HEK293 (cell line): ENCODE measurements at regions not wholly inside any gene's neighbourhood (a gene's known extent, or its start where the extent isn't known, plus 50 kb on each side); places are given as distances from the start of the nearest gene placed in this dataset.
A peak's percentile ranks its signal among the peaks of the same experiment; 100 is the strongest.

Experiments
- CTCF ChIA-PET: fragments of 350-600 bp; formaldehyde crosslinking; extraction: SDS; loops from one replicate; lab custom pipeline; 2021; ENCODE audit warnings: antibody characterized with exemption; lab: Yijun Ruan, JAX
- POLR2A ChIA-PET: fragments of 300-600 bp; formaldehyde crosslinking; extraction: SDS; loops from one replicate; lab custom pipeline; 2020; ENCODE audit warnings: antibody characterized with exemption, inconsistent platforms; lab: Yijun Ruan, JAX
- H3K27ac ChIP-seq: fragments of 200-500 bp; sonication (Bioruptor generic); 2 replicates; pipeline ENCODE4 v1.5.1; 2014; ENCODE audit warnings: low read depth, low read length, control low read depth, inconsistent platforms; ENCODE audit errors: extremely low read depth
- H3K36me3 ChIP-seq, 2 experiments: fragments of 200-500 bp in 1 of 2; sonication (Bioruptor generic) in 1 of 2; 1 replicate in 1 of 2; 2 replicates in 1 of 2; pipeline ENCODE4 v1.5.1; 2014 to 2017; ENCODE audit warnings: inconsistent platforms in 2 of 2, low read length in 2 of 2; ENCODE audit not compliant: control insufficient read depth in 2 of 2, insufficient read depth in 1 of 2
- H3K4me1 ChIP-seq: fragments of 200-500 bp; sonication (Bioruptor generic); 2 replicates; pipeline ENCODE4 v1.5.1; 2014; ENCODE audit warnings: mild to moderate bottlenecking, low read length, inconsistent platforms; ENCODE audit not compliant: control insufficient read depth, insufficient read depth
- H3K4me3 ChIP-seq: 2 replicates; pipeline ENCODE4 v1.5.1; 2011; ENCODE audit warnings: low read depth, mild to moderate bottlenecking, control low read depth, low read length, moderate library complexity
- H3K9me3 ChIP-seq: fragments of 200-500 bp; sonication (Bioruptor generic); 2 replicates; pipeline ENCODE4 v1.5.1; 2014; ENCODE audit warnings: low read depth, low read length, inconsistent platforms; ENCODE audit not compliant: control insufficient read depth, insufficient read depth
- GLIS1 ChIP-seq: fragments of 450-650 bp; formaldehyde crosslinking; IDR thresholded peaks from 2 replicates; pipeline ENCODE4 v1.5.1; 2016; ENCODE audit warnings: missing biosample characterization, missing genetic modification characterization
- HOXC10 ChIP-seq: sonication (generic); formaldehyde crosslinking; IDR thresholded peaks from 2 replicates; pipeline ENCODE4 v1.8.1; 2023; ENCODE audit warnings: mild to moderate bottlenecking, missing genetic modification reagents
- MYNN ChIP-seq: fragments of 450-650 bp; formaldehyde crosslinking; IDR thresholded peaks from 2 replicates; pipeline ENCODE4 v1.5.1; 2016; ENCODE audit warnings: missing biosample characterization, missing genetic modification characterization, borderline replicate concordance
- RBAK ChIP-seq: fragments of 450-650 bp; formaldehyde crosslinking; IDR thresholded peaks from 2 replicates; pipeline ENCODE4 v1.5.1; 2016; ENCODE audit warnings: missing biosample characterization, missing genetic modification characterization
- SP2 ChIP-seq: fragments of 450-650 bp; formaldehyde crosslinking; IDR thresholded peaks from 2 replicates; pipeline ENCODE4 v1.5.1; 2016; ENCODE audit warnings: missing biosample characterization, missing genetic modification characterization
- TRIM28 ChIP-seq: IDR thresholded peaks from 2 replicates; pipeline ENCODE4 v1.6.1; 2011; ENCODE audit warnings: low read length, control low read depth, borderline replicate concordance
- ZBTB7A ChIP-seq: fragments of 450-650 bp; formaldehyde crosslinking; IDR thresholded peaks from 2 replicates; pipeline ENCODE4 v1.5.1; 2016; ENCODE audit warnings: low read depth, missing biosample characterization, missing genetic modification characterization
- ZFP3 ChIP-seq: fragments of 450-650 bp; formaldehyde crosslinking; IDR thresholded peaks from 2 replicates; pipeline ENCODE4 v1.5.1; 2016; ENCODE audit warnings: low read depth, missing biosample characterization, missing genetic modification characterization
- ZFP69B ChIP-seq: fragments of 450-650 bp; formaldehyde crosslinking; IDR thresholded peaks from 2 replicates; pipeline ENCODE4 v1.5.1; 2016; ENCODE audit warnings: missing biosample characterization, missing genetic modification characterization
- ZNF114 ChIP-seq: fragments of 450-650 bp; formaldehyde crosslinking; IDR thresholded peaks from 2 replicates; pipeline ENCODE4 v1.5.0; 2017; ENCODE audit warnings: missing biosample characterization, missing genetic modification characterization
- ZNF138 ChIP-seq: fragments of 450-650 bp; formaldehyde crosslinking; IDR thresholded peaks from 2 replicates; pipeline ENCODE4 v1.5.1; 2016; ENCODE audit warnings: missing biosample characterization, missing genetic modification characterization, borderline replicate concordance
- ZNF146 ChIP-seq: fragments of 450-650 bp; formaldehyde crosslinking; IDR thresholded peaks from 2 replicates; pipeline ENCODE4 v1.5.1; 2016; ENCODE audit warnings: missing biosample characterization, missing genetic modification characterization
- ZNF2 ChIP-seq: fragments of 450-650 bp; formaldehyde crosslinking; IDR thresholded peaks from 2 replicates; pipeline ENCODE4 v1.5.1; 2016; ENCODE audit warnings: missing biosample characterization, missing genetic modification characterization
- ZNF214 ChIP-seq: fragments of 450-650 bp; formaldehyde crosslinking; IDR thresholded peaks from 2 replicates; pipeline ENCODE4 v1.5.1; 2017; ENCODE audit warnings: missing biosample characterization, mild to moderate bottlenecking, missing genetic modification characterization, borderline replicate concordance
- ZNF341 ChIP-seq: fragments of 450-650 bp; formaldehyde crosslinking; IDR thresholded peaks from 2 replicates; pipeline ENCODE4; 2016; ENCODE audit warnings: low read depth, missing biosample characterization, missing genetic modification characterization
- ZNF404 ChIP-seq: fragments of 450-650 bp; formaldehyde crosslinking; IDR thresholded peaks from 2 replicates; pipeline ENCODE4 v1.5.1; 2017; ENCODE audit warnings: missing biosample characterization, missing genetic modification characterization
- ZNF529 ChIP-seq: fragments of 450-650 bp; formaldehyde crosslinking; IDR thresholded peaks from 2 replicates; pipeline ENCODE4 v1.5.1; 2017; ENCODE audit warnings: missing genetic modification characterization, missing biosample characterization; ENCODE audit not compliant: insufficient replicate concordance
- ZNF621 ChIP-seq: fragments of 450-650 bp; formaldehyde crosslinking; IDR thresholded peaks from 2 replicates; pipeline ENCODE4 v1.5.1; 2017; ENCODE audit warnings: missing biosample characterization, missing genetic modification characterization
- ZNF624 ChIP-seq: fragments of 450-650 bp; formaldehyde crosslinking; IDR thresholded peaks from 2 replicates; pipeline ENCODE4 v1.5.1; 2017; ENCODE audit warnings: missing biosample characterization, missing genetic modification characterization
- ZNF658 ChIP-seq: fragments of 450-650 bp; formaldehyde crosslinking; IDR thresholded peaks from 2 replicates; pipeline ENCODE4; 2016; ENCODE audit warnings: missing biosample characterization, missing genetic modification characterization
- ZNF664 ChIP-seq: fragments of 450-650 bp; formaldehyde crosslinking; IDR thresholded peaks from 2 replicates; pipeline ENCODE4 v1.5.1; 2016; ENCODE audit warnings: missing biosample characterization, missing genetic modification characterization
- TF ChIP-seq, protein P1 (sequence below): fragments of 450-650 bp; formaldehyde crosslinking; IDR thresholded peaks from 2 replicates; pipeline ENCODE4 v1.5.1; 2016; ENCODE audit warnings: missing biosample characterization, missing genetic modification characterization
- TF ChIP-seq, protein P2 (sequence below): fragments of 450-650 bp; formaldehyde crosslinking; IDR thresholded peaks from 2 replicates; pipeline ENCODE4 v1.5.1; 2016; ENCODE audit warnings: missing biosample characterization, missing genetic modification characterization
- TF ChIP-seq, protein P3 (sequence below): fragments of 450-650 bp; formaldehyde crosslinking; IDR thresholded peaks from 2 replicates; pipeline ENCODE4 v1.5.1; 2016; ENCODE audit warnings: missing biosample characterization, missing genetic modification characterization
- TF ChIP-seq, protein P4 (sequence below): fragments of 450-650 bp; formaldehyde crosslinking; IDR thresholded peaks from 2 replicates; pipeline ENCODE4 v1.5.1; 2016; ENCODE audit warnings: missing biosample characterization, missing genetic modification characterization
- TF ChIP-seq, protein P5 (sequence below): fragments of 450-650 bp; IDR thresholded peaks from 2 replicates; pipeline ENCODE4 v1.5.1; 2018; ENCODE audit warnings: missing biosample characterization, mild to moderate bottlenecking, missing genetic modification characterization

DNA sequence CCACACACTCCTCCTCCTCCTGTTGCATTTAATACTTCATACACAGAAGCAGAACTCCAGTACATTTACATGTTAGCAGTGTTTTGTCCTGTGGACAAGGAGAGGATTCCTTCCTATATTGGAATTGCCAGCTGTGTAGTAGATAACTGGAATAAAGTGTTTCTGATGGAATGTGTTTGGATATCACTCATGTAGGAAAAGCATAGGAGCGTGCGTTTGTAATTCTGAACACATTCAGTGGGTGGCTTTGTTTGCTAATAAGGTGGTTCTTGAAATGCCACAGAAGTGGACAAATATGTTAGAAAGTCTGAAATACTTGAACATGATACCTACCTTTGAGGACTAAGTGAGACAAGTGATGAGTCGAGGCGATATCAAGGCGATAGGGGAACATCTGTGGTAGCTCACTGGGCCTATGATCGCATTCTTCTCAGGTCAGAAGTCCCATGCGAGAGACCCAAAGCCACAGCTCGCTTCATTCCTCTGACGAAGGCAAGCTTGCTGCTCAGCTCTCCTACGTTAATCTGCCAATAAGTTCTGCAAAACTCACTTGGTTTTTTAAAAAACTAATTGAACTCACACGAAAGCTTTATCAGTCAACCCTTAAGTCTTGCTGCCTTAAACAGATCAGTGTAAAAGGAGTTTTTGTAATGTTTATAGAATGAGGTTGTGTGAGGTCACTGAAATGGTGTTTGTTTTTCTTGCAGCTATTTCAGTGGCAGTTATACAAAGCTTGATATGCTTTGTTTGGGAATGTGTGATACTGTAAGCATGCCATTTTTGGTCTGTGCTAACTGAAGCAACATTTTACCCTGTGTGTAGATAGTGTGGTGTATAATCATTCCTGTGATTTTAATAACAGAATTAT is 159.9 kb downstream of the SOX4 start (continued):
- TF ChIP-seq, protein P1, sequence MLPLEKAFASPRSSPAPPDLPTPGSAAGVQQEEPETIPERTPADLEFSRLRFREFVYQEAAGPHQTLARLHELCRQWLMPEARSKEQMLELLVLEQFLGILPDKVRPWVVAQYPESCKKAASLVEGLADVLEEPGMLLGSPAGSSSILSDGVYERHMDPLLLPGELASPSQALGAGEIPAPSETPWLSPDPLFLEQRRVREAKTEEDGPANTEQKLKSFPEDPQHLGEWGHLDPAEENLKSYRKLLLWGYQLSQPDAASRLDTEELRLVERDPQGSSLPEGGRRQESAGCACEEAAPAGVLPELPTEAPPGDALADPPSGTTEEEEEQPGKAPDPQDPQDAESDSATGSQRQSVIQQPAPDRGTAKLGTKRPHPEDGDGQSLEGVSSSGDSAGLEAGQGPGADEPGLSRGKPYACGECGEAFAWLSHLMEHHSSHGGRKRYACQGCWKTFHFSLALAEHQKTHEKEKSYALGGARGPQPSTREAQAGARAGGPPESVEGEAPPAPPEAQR (tag by site-specific recombination), result no peak
- TF ChIP-seq ZNF404 (no peak), ZNF341 (tag by site-specific recombination) (no peak), RBAK (tag by site-specific recombination) (no peak), ZNF621 (no peak), MYNN (tag by site-specific recombination) (no peak)
- TF ChIP-seq, protein P2, sequence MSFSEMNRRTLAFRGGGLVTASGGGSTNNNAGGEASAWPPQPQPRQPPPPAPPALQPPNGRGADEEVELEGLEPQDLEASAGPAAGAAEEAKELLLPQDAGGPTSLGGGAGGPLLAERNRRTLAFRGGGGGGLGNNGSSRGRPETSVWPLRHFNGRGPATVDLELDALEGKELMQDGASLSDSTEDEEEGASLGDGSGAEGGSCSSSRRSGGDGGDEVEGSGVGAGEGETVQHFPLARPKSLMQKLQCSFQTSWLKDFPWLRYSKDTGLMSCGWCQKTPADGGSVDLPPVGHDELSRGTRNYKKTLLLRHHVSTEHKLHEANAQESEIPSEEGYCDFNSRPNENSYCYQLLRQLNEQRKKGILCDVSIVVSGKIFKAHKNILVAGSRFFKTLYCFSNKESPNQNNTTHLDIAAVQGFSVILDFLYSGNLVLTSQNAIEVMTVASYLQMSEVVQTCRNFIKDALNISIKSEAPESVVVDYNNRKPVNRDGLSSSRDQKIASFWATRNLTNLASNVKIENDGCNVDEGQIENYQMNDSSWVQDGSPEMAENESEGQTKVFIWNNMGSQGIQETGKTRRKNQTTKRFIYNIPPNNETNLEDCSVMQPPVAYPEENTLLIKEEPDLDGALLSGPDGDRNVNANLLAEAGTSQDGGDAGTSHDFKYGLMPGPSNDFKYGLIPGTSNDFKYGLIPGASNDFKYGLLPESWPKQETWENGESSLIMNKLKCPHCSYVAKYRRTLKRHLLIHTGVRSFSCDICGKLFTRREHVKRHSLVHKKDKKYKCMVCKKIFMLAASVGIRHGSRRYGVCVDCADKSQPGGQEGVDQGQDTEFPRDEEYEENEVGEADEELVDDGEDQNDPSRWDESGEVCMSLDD (tag by site-specific recombination), result no peak
- TF ChIP-seq, protein P3, sequence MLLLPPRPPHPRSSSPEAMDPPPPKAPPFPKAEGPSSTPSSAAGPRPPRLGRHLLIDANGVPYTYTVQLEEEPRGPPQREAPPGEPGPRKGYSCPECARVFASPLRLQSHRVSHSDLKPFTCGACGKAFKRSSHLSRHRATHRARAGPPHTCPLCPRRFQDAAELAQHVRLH (tag by site-specific recombination), result no peak

DNA sequence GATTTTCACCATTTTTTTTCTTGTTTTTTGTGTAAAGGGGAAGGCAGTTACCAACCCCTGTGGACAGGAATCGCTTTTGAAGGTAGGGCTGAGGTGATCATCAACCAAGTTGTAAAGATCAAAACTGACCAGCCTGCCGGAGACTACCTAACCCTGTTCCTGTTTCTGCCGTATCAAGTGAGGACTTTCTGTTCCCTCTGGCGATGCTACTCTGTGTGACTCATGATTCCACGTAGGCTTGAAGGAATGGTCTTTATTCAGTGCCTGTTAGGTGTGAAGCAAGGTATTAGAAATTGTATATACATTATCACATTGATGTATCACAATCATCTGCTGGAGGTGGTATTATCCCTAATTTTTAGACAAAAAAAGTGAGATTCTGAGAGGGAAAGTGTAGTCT is 161.3 kb downstream of the SOX4 start:
- CTCF ChIA-PET, result interaction anchor here (1.3 kb wide), 2 partner anchors 13 to 194 kb away, joined by 3 to 4 read pairs; no protein-coding TSS in a partner anchor
- H3K9me3 ChIP-seq, result no peaks in the 10 kb centered on the region
- peak overlapping the region; percentile 93; the same call in 1 of the 2 replicates for H3K27ac ChIP-seq
- no peak overlapping the region for H3K4me3 ChIP-seq
- H3K4me1 ChIP-seq, result peaks cover 48% of the 10 kb centered on the region
- POLR2A ChIA-PET, result interaction anchor here (1.0 kb wide), 1 partner anchor 14 kb away, joined by 3 read pairs; no protein-coding TSS in a partner anchor
- H3K36me3 ChIP-seq, result no peaks in the 10 kb centered on the region
- no peak for TF ChIP-seq GLIS1 (tag by site-specific recombination)
- TF ChIP-seq, protein P4, sequence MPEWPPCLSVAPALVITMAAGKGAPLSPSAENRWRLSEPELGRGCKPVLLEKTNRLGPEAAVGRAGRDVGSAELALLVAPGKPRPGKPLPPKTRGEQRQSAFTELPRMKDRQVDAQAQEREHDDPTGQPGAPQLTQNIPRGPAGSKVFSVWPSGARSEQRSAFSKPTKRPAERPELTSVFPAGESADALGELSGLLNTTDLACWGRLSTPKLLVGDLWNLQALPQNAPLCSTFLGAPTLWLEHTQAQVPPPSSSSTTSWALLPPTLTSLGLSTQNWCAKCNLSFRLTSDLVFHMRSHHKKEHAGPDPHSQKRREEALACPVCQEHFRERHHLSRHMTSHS, result no peak
- TF ChIP-seq, protein P3 (tag by site-specific recombination), result no peak
- 0 out of 2 replicates have a peak, but pooled peaks have one; percentile 21 for TF ChIP-seq TRIM28
- TF ChIP-seq SP2 (tag by site-specific recombination), result no peak
- TF ChIP-seq ZNF529, result no peak

DNA sequence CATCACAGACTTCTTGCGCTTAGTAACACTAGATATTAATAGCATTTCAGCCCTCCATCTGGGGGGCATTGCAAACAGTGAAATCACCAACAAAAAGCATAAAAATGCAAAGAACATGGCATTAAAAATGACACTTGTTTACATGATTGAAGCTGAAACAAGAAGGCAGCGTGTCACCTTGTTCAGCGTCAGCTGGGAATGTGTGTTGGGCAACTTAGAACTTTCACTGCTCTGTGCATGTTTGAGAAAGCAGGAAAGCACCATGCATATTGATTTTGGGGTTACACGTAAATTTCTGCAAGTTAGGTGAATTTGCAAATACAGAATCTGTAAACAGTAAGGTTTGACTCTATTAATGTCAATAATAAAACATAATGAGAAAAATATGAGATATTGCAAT is 162.9 kb downstream of the SOX4 start:
- Histone ChIP-seq H3K4me1 (peaks cover 32% of the 10 kb centered on the region), H3K27ac (no peak overlapping the region), H3K9me3 (no peaks in the 10 kb centered on the region), H3K36me3 (no peaks in the 10 kb centered on the region), H3K4me3 (no peak overlapping the region)
- ChIA-PET CTCF (interaction anchor here (0.6 to 1.3 kb wide), 2 partner anchors 51 to 193 kb away, joined by 3 read pairs; no protein-coding TSS in a partner anchor), POLR2A (no interaction called here)
- TF ChIP-seq ZNF138 (tag by site-specific recombination) (no peak), ZNF664 (tag by site-specific recombination) (no peak), ZFP3 (no peak), HOXC10 (CRISPR knock-in tag) (no peak), ZNF2 (tag by site-specific recombination) (no peak), ZNF214 (tag by site-specific recombination) (no peak), ZNF114 (tag by site-specific recombination) (no peak), ZBTB7A (tag by site-specific recombination) (no peak), ZNF146 (tag by site-specific recombination) (no peak), ZFP69B (tag by site-specific recombination) (no peak), ZNF658 (tag by site-specific recombination) (no peak), ZNF624 (no peak)
- TF ChIP-seq, protein P5, sequence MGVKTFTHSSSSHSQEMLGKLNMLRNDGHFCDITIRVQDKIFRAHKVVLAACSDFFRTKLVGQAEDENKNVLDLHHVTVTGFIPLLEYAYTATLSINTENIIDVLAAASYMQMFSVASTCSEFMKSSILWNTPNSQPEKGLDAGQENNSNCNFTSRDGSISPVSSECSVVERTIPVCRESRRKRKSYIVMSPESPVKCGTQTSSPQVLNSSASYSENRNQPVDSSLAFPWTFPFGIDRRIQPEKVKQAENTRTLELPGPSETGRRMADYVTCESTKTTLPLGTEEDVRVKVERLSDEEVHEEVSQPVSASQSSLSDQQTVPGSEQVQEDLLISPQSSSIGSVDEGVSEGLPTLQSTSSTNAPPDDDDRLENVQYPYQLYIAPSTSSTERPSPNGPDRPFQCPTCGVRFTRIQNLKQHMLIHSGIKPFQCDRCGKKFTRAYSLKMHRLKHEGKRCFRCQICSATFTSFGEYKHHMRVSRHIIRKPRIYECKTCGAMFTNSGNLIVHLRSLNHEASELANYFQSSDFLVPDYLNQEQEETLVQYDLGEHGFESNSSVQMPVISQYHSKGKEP (tag by site-specific recombination), result no peak
